SJCRH30 (cell line): ENCODE measurements at regions not wholly inside any gene's neighbourhood (a gene's known extent, or its start where the extent isn't known, plus 50 kb on each side); places are given as distances from the start of the nearest gene placed in this dataset.

Experiments used
- DNase-seq, 2 experiments: peaks; one replicate each; pipeline ENCODE4 v3.0.0-alpha.2; 2015 to 2020
- H3K27ac ChIP-seq: fragments of 250-450 bp; sonication (Bioruptor Pico); 2 replicates; pipeline ENCODE4 v1.5.1; 2020; ENCODE audit warnings: mild to moderate bottlenecking, moderate library complexity
- H3K27me3 ChIP-seq: fragments of 250-450 bp; sonication (Bioruptor Pico); 2 replicates; pipeline ENCODE4 v1.5.1; 2020; ENCODE audit warnings: mild to moderate bottlenecking, moderate library complexity
- H3K36me3 ChIP-seq: fragments of 250-450 bp; sonication (Bioruptor Pico); 2 replicates; pipeline ENCODE4 v1.5.1; 2020; ENCODE audit warnings: mild to moderate bottlenecking, moderate library complexity
- H3K4me1 ChIP-seq: fragments of 250-450 bp; sonication (Bioruptor Pico); 2 replicates; pipeline ENCODE4 v1.5.1; 2020; ENCODE audit warnings: mild to moderate bottlenecking, moderate library complexity
- H3K4me3 ChIP-seq: fragments of 250-450 bp; sonication (Bioruptor Pico); 2 replicates; pipeline ENCODE4 v1.5.1; 2020; ENCODE audit warnings: mild to moderate bottlenecking, moderate library complexity
- H3K9me3 ChIP-seq: fragments of 250-450 bp; sonication (Bioruptor Pico); replicated peaks from 2 replicates; pipeline ENCODE4 v1.5.1; 2020; ENCODE audit warnings: mild to moderate bottlenecking, moderate library complexity

- Histone ChIP-seq H3K36me3 (no peaks in the 10 kb centered on the region), H3K4me1 (no peaks in the 10 kb centered on the region), H3K27ac (no peak overlapping the region), H3K4me3 (no peak overlapping the region), H3K27me3 (no peaks in the 10 kb centered on the region), H3K9me3 (no peaks in the 10 kb centered on the region)
- DNase-seq: no peak
Measured at GRCh38 chr1:186530109-186530508, 69.2 kb upstream of the PDC start.

- no peak overlapping the region for H3K27ac ChIP-seq
- no peak for DNase-seq
- H3K9me3 ChIP-seq: no peaks in the 10 kb centered on the region
- H3K36me3 ChIP-seq: no peaks in the 10 kb centered on the region
- H3K27me3 ChIP-seq: no peaks in the 10 kb centered on the region
- no peak overlapping the region for H3K4me3 ChIP-seq
- H3K4me1 ChIP-seq: no peaks in the 10 kb centered on the region
Measured at GRCh38 chr1:186519982-186520381, 59.1 kb upstream of the PDC start.

- no peaks in the 10 kb centered on the region for H3K27me3 ChIP-seq
- H3K4me3 ChIP-seq: no peak overlapping the region
- H3K27ac ChIP-seq: no peak overlapping the region
- no peaks in the 10 kb centered on the region for H3K9me3 ChIP-seq
- H3K4me1 ChIP-seq: no peaks in the 10 kb centered on the region
- no peaks in the 10 kb centered on the region for H3K36me3 ChIP-seq
- no peak for DNase-seq
Measured at GRCh38 chr1:186518822-186519381, 58.0 kb upstream of the PDC start.

GRCh38 chr1:186518395-186518794, 57.5 kb upstream of the PDC start:
- no peaks in the 10 kb centered on the region for H3K9me3 ChIP-seq
- no peak for DNase-seq
- no peak overlapping the region for H3K4me3 ChIP-seq
- H3K4me1 ChIP-seq: no peaks in the 10 kb centered on the region
- H3K36me3 ChIP-seq: no peaks in the 10 kb centered on the region
- H3K27me3 ChIP-seq: no peaks in the 10 kb centered on the region
- H3K27ac ChIP-seq: no peak overlapping the region

GRCh38 chr1:186514367-186514766, 53.5 kb upstream of the PDC start:
- Histone ChIP-seq H3K9me3 (no peaks in the 10 kb centered on the region), H3K4me3 (no peak overlapping the region), H3K36me3 (no peaks in the 10 kb centered on the region), H3K27me3 (no peaks in the 10 kb centered on the region), H3K27ac (no peak overlapping the region), H3K4me1 (no peaks in the 10 kb centered on the region)
- DNase-seq: no peak

GRCh38 chr1:186513526-186513925, 52.6 kb upstream of the PDC start:
- Histone ChIP-seq H3K27ac (no peak overlapping the region), H3K9me3 (no peaks in the 10 kb centered on the region), H3K4me1 (no peaks in the 10 kb centered on the region), H3K4me3 (no peak overlapping the region), H3K36me3 (no peaks in the 10 kb centered on the region), H3K27me3 (no peaks in the 10 kb centered on the region)
- DNase-seq: no peak

GRCh38 chr1:186512698-186513457, 52.0 kb upstream of the PDC start:
- no peak overlapping the region for H3K4me3 ChIP-seq
- H3K4me1 ChIP-seq: no peaks in the 10 kb centered on the region
- H3K36me3 ChIP-seq: no peaks in the 10 kb centered on the region
- no peaks in the 10 kb centered on the region for H3K27me3 ChIP-seq
- no peak overlapping the region for H3K27ac ChIP-seq
- H3K9me3 ChIP-seq: no peaks in the 10 kb centered on the region
- no peak for DNase-seq

- Histone ChIP-seq H3K27ac (no peak overlapping the region), H3K27me3 (no peaks in the 10 kb centered on the region), H3K4me1 (no peaks in the 10 kb centered on the region), H3K4me3 (no peak overlapping the region), H3K9me3 (no peaks in the 10 kb centered on the region), H3K36me3 (no peaks in the 10 kb centered on the region)
- DNase-seq: no peak
Measured at GRCh38 chr1:186511761-186512637, 51.1 kb upstream of the PDC start.
